Gastroesophageal sphincter (tissue), 4 donors: ENCODE measurements at regions not wholly inside any gene's neighbourhood (a gene's known extent, or its start where the extent isn't known, plus 50 kb on each side); places are given as distances from the start of the nearest gene placed in this dataset.

Source experiments
- ATAC-seq: fragments of 150-250 bp; one replicate; pipeline ENCODE4 v1.9.1; 2016; ENCODE audit warnings: mild to moderate bottlenecking, moderate library complexity
- H3K27ac ChIP-seq, 4 donors: fragments of 200-600 bp; sonication (generic) in 3 of 4; 1 replicate in 3 of 4; 2 replicates in 1 of 4; pipeline ENCODE4 v1.5.1; 2016 to 2019
- H3K27me3 ChIP-seq: fragments of 200-600 bp; sonication (generic); one replicate; pipeline ENCODE4 v1.5.1; 2019
- H3K36me3 ChIP-seq, 2 donors: fragments of 200-600 bp; sonication (generic); one replicate each; pipeline ENCODE4 v1.5.1; 2019; ENCODE audit warnings: control low read depth in 1 of 2
- H3K4me1 ChIP-seq, 3 donors: fragments of 200-600 bp; sonication (generic); 1 replicate in 2 of 3; 2 replicates in 1 of 3; pipeline ENCODE4 v1.5.1; 2016 to 2019; ENCODE audit warnings: control low read depth in 2 of 3
- H3K4me3 ChIP-seq, 2 donors: fragments of 200-600 bp; sonication (generic); one replicate each; pipeline ENCODE4 v1.5.1; 2019; ENCODE audit warnings: mild to moderate bottlenecking in 1 of 2, moderate library complexity in 1 of 2
- H3K9me3 ChIP-seq, 3 donors: fragments of 200-600 bp; sonication (generic); one replicate each; pipeline ENCODE4 v1.5.1; 2017 to 2019; ENCODE audit warnings: control low read depth in 2 of 3
- EP300 ChIP-seq: sonication (generic); formaldehyde crosslinking; IDR thresholded peaks from one replicate; pipeline ENCODE4 v1.6.1; 2017; ENCODE audit warnings: antibody characterized with exemption, mild to moderate bottlenecking
- POLR2A ChIP-seq, 2 donors: fragments of 450-650 bp; IDR thresholded peaks; one replicate each; pipeline ENCODE4 v1.6.1; 2017; ENCODE audit warnings: antibody characterized with exemption in 2 of 2, mild to moderate bottlenecking in 2 of 2, moderate library complexity in 1 of 2
- POLR2AphosphoS5 ChIP-seq: sonication (generic); formaldehyde crosslinking; IDR thresholded peaks from one replicate; pipeline ENCODE4 v1.6.1; 2017; ENCODE audit warnings: antibody characterized with exemption
- WGBS, 2 donors: methylation state at CpG; one replicate each; pipeline ENCODE4 v1.1.5; 2018; ENCODE audit warnings: low coverage in 1 of 2; 5-methylcytosine and 5-hydroxymethylcytosine counted together
- TF ChIP-seq, protein P1 (sequence below), 4 experiments: fragments of 200-600 bp in 2 of 4; fragments of 450-650 bp in 2 of 4; sonication (generic) in 1 of 4; IDR thresholded peaks; one replicate each; pipeline ENCODE4 v1.5.1; 2017 to 2019; ENCODE audit warnings: antibody characterized with exemption in 4 of 4, mild to moderate bottlenecking in 2 of 4, moderate library complexity in 2 of 4

DNA sequence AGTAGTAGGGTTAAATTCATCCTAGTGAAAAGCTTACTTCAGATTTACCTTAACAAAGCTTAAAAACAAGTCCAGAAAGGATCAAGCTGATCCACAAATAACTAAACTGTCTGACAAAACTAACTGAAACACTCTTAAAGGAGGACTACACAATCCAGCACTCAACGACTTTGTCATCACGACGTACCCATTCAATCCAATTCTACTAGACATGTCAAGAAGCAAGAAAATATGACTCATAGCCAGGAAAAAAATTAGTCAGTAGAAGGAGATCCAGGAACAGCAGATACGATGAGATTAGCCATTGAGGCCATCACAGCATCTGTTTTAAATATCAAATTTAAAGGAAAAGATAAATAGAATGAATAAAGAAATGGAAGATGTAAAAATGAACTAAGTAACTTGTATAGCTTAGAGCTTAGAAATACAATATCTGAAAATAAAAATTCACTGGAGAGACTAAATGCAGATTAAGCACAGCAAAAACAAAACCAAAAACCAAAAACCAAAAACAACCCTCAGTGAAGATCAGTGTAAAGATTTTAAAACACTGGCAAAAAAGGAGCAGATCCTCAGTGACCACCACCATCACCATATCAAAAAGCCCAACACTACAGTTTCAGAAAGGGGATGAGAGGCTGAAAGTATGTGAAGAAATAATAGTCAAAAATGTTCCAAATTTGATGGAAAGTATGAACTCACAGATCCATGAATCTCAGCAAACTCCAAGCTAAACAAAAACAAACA, 95.0 kb upstream of the CCND2 start:
- Histone ChIP-seq H3K36me3 (no peaks in the 10 kb centered on the region), H3K27ac (no peak overlapping the region), H3K27me3 (peaks cover 14% of the 10 kb centered on the region), H3K4me1 (no peaks in the 10 kb centered on the region), H3K4me3 (no peak overlapping the region), H3K9me3 (peaks cover 0 to 7% (median 0%) of the 10 kb centered on the region in 3 donors)
- no peak for ATAC-seq
- WGBS, 2 donors, result 64 to 66% methylated on average over 4 of the region's 4 CpGs
- TF ChIP-seq POLR2A (IDR thresholded peaks at IDR 0.05) (no peak), EP300 (no peak), POLR2AphosphoS5 (no peak)
- TF ChIP-seq, protein P1, sequence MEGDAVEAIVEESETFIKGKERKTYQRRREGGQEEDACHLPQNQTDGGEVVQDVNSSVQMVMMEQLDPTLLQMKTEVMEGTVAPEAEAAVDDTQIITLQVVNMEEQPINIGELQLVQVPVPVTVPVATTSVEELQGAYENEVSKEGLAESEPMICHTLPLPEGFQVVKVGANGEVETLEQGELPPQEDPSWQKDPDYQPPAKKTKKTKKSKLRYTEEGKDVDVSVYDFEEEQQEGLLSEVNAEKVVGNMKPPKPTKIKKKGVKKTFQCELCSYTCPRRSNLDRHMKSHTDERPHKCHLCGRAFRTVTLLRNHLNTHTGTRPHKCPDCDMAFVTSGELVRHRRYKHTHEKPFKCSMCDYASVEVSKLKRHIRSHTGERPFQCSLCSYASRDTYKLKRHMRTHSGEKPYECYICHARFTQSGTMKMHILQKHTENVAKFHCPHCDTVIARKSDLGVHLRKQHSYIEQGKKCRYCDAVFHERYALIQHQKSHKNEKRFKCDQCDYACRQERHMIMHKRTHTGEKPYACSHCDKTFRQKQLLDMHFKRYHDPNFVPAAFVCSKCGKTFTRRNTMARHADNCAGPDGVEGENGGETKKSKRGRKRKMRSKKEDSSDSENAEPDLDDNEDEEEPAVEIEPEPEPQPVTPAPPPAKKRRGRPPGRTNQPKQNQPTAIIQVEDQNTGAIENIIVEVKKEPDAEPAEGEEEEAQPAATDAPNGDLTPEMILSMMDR (IDR thresholded peaks at IDR 0.05), result no peak

DNA sequence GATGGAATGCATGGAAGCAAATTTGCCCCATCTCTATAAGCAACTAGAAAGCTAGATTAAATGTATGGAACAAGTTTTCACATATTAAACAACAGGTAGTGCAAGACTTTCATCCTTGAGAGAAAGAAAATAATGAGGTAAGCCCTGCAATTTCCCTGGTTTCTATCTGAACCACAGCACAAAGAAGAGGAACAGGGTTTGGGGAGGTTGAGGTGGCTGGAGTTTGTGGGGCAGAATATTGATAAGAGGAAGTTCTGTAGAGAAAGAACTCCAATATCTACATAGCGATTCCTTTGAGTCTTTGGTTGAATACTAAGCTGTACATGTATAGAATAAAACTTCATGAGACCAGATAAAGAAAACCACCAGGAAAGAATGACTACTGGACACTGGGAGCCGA, 96.3 kb upstream of the CCND2 start:
- H3K4me1 ChIP-seq, result no peaks in the 10 kb centered on the region
- TF ChIP-seq POLR2AphosphoS5 (no peak), EP300 (no peak), POLR2A (IDR thresholded peaks at IDR 0.05) (no peak)
- TF ChIP-seq, protein P1 (IDR thresholded peaks at IDR 0.05), result no peak
- H3K9me3 ChIP-seq, result no peaks in the 10 kb centered on the region
- H3K4me3 ChIP-seq, result no peak overlapping the region
- no peak overlapping the region for H3K27ac ChIP-seq
- no peak for ATAC-seq
- H3K36me3 ChIP-seq, result no peaks in the 10 kb centered on the region
- H3K27me3 ChIP-seq, result peaks cover 14% of the 10 kb centered on the region
- WGBS, 2 donors, result 83 to 87% methylated on average over 1 to 2 of the region's 2 CpGs

DNA sequence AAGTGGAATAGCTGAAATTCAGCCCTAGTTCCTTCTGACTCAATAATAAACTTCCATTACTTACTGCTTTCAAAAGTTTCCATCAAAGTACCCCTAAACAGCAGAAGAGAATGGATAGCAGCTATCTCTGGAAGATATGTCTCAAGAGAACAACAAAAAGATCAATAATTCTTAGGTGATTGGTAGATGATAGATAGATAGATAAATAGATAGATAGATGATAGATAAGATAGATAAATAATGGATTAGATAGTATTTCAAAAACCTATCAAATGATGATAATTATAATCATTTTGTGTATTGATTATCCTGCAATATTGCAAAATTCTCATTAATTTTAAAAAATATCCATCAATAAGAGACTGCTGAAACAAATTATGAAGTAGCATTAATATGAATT, 97.4 kb upstream of the CCND2 start:
- no peak overlapping the region for H3K4me3 ChIP-seq
- H3K36me3 ChIP-seq, result no peaks in the 10 kb centered on the region
- no peaks in the 10 kb centered on the region for H3K4me1 ChIP-seq
- TF ChIP-seq EP300 (no peak), POLR2A (IDR thresholded peaks at IDR 0.05) (no peak), POLR2AphosphoS5 (no peak)
- TF ChIP-seq, protein P1 (IDR thresholded peaks at IDR 0.05), result no peak
- no peak for ATAC-seq
- no peak overlapping the region for H3K27ac ChIP-seq
- H3K9me3 ChIP-seq, result no peaks in the 10 kb centered on the region
- H3K27me3 ChIP-seq, result peaks cover 14% of the 10 kb centered on the region

DNA sequence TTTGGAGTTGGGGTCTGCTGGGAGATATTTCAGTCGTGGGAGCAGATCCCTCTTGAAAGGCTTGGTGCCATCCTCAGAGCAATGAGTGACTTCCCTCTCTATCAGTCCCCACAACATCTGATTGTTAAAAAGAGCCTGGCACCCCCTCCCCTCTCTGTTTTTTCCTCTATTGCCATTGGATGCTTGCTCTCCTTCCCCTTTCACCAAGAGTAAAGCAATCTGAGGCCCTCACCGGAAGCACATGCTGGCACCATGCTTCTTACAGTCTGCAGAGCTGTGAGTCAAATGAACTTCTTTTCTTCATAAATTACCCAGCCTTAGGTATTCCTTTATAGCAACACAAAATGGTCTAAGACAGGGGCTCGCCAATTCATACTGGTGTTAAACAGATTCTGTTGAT, 99.1 kb upstream of the CCND2 start:
- Histone ChIP-seq H3K27ac (no peak overlapping the region), H3K4me3 (no peak overlapping the region), H3K36me3 (no peaks in the 10 kb centered on the region), H3K4me1 (no peaks in the 10 kb centered on the region), H3K9me3 (no peaks in the 10 kb centered on the region), H3K27me3 (peaks cover 25% of the 10 kb centered on the region)
- ATAC-seq, result no peak
- WGBS, 2 donors, result 77 to 84% methylated on average over 3 of the region's 3 CpGs
- TF ChIP-seq POLR2AphosphoS5 (no peak), POLR2A (IDR thresholded peaks at IDR 0.05) (no peak), EP300 (no peak)
- TF ChIP-seq, protein P1 (IDR thresholded peaks at IDR 0.05), result no peak

DNA sequence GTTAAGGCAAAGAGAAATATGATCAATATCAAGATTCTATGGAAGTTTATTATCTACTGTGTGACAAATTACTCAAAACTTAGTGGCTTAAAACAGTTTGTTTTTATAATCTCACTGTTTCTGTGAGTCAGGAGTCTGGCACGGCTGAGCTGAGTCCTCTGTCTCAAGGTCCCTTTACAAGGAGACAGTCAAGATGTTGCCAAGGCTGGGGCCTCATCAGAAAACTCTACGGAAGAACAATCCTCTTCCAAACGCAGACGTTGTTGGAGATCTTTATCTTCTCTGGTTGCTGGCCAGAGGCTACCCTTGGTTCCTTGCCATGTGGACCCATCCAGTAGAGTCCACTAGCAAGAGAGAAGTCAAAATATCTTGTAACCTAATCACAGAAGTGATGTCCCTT, 100.6 kb upstream of the CCND2 start:
- 45 to 46% methylated on average over 4 of the region's 4 CpGs for WGBS, 2 donors
- peaks cover 25% of the 10 kb centered on the region for H3K27me3 ChIP-seq
- H3K27ac ChIP-seq, result no peak overlapping the region
- TF ChIP-seq EP300 (no peak), POLR2A (IDR thresholded peaks at IDR 0.05) (no peak), POLR2AphosphoS5 (no peak)
- TF ChIP-seq, protein P1 (IDR thresholded peaks at IDR 0.05), result no peak
- H3K4me3 ChIP-seq, result no peak overlapping the region
- no peaks in the 10 kb centered on the region for H3K36me3 ChIP-seq
- no peak for ATAC-seq
- H3K4me1 ChIP-seq, result no peaks in the 10 kb centered on the region
- H3K9me3 ChIP-seq, result no peaks in the 10 kb centered on the region
